HG03139 (cell line): ENCODE measurements at regions not wholly inside any gene's neighbourhood (a gene's known extent, or its start where the extent isn't known, plus 50 kb on each side); places are given as distances from the start of the nearest gene placed in this dataset.

ENCODE experiments used
- ATAC-seq: cut with Tn5 transposase; IDR thresholded peaks from one replicate; pipeline ENCODE4 v1.9.1; 2021; ENCODE audit not compliant: unreplicated experiment

GRCh38 chr3:81289676-81290075 is 471.8 kb downstream of the GBE1 start:
- ATAC-seq = no peak

DNA sequence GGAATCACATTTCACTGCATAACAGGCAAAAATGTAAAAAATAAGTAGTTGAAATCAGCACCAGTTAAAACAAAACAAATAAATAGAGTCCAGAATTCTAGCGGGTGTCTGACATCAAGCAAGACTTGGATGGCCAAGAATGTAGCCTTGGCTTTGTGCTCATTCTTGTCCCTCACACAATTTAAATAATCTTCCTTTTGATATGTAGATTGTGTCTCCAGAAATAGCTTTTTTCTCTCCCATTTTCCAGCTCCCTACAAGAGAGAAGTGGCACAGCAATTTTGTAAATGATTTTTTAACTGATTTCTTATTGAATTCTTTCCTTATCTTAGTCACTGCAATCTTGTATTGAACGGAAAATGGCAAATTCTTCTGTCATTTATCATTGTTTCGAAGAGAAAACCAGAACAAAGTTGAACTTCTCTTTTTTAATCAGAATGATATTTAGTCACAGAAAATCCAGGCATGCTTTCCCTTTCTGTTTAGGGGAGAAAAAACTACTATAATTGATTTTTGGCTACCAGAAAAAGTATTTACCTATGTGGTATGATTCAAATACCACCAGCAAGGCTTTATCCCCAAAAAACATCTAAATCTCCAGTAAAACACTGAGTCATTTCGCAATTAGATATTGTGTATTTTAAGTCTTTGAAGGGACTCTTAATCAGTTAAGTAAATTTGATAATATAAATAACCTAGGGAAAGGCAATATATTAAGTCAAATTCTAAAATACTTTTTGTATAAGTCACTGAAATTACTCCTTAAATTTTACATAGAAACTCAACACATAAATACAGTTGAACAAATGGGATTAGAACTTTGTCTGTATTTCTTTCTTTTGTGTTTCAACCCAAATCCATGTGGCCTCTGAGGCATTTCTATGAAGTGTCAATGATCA is 481.7 kb downstream of the GBE1 start:
- ATAC-seq = no peak

- ATAC-seq = no peak
Measured at GRCh38 chr3:81277853-81278252, 483.6 kb downstream of the GBE1 start.

GRCh38 chr3:81274671-81275070 is 486.8 kb downstream of the GBE1 start:
- no peak for ATAC-seq

- peak; percentile 98 for ATAC-seq
Measured at GRCh38 chr3:81270603-81271379, 490.7 kb downstream of the GBE1 start.

GRCh38 chr3:81268526-81268925 is 492.9 kb downstream of the GBE1 start:
- ATAC-seq = no peak

DNA sequence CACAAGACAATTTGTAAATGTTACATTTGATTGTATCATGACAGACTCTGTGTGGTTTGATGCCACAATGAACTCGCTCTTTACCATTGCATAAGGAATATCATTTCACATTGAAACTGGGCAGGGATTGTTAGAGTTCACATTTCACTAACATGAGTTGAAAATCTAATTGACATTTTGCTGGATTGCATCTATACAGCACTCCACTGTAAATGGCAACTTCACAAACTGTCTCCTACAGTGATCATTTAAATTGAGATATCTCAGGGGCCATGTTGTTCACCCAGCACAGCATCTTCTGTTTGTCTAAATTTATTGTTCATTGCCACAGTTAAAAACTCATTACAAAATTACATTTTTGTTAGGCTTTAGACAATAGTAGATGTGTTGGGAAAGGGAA is 499.4 kb downstream of the GBE1 start:
- ATAC-seq = no peak

- no peak for ATAC-seq
Measured at GRCh38 chr3:81255463-81255862, 506.0 kb downstream of the GBE1 start.

DNA sequence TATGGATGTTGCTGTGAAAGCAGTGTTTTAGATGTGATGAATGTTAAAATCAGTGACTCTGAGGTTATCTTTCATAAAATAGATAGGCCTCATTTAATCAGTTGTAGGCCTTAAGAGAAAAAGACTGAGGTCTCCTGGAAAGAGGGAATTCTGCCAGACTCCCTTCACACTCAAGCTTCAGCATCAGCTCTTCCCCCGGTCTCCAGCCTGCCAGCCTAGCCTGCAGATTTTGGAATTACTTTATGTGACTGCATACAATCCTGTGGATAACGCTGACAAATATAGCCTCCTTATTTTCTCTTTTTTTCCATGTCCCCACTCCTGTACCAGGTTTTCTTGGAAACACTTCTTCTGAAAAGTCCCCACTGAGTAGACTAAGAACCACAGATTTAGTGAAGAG is 510.3 kb downstream of the GBE1 start:
- ATAC-seq = no peak

DNA sequence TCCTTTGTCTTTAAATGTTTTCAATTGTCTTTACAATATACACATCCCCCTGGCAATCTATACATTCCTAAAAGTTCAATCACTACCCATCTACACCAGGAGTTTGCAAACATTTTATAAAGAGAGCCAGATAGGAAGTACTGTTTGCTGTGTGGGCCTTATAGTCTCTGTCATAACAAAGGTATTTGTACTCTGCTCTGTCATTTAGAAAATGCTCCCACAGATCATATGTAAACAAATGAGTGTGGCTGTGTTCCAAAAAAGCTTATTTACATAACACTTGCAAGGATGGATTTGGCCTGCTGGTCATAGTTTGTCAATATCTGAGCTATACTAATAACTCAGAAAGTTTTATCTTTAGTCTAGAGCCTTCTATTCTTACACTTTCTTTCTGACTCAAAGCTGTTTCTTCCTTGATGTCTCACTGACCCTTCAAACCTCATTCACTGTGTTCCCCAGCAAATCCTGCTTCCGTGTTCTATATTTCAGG is 511.9 kb downstream of the GBE1 start:
- ATAC-seq = no peak

GRCh38 chr3:81245501-81245900 is 515.9 kb downstream of the GBE1 start:
- ATAC-seq = no peak

DNA sequence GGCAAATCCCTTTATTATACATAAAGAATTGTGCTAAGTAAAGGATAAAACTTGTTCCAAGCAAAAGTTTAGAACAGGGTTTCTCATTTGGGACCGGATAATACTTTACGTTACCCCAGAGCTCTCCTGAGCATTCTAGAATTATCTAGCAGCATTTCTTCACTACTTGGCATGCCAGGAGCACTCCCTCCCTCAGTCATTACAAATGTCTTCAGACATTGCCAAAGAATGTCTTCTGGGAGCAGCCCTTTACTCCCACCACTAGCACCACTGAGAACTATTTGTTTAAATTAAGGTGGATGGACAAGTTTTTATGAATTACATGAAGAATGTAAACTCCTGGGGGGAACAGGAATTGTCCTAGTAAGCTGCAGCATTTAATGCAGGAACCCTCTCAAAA is 516.4 kb downstream of the GBE1 start:
- no peak for ATAC-seq

- no peak for ATAC-seq
Measured at GRCh38 chr3:81244231-81244630, 517.2 kb downstream of the GBE1 start.

DNA sequence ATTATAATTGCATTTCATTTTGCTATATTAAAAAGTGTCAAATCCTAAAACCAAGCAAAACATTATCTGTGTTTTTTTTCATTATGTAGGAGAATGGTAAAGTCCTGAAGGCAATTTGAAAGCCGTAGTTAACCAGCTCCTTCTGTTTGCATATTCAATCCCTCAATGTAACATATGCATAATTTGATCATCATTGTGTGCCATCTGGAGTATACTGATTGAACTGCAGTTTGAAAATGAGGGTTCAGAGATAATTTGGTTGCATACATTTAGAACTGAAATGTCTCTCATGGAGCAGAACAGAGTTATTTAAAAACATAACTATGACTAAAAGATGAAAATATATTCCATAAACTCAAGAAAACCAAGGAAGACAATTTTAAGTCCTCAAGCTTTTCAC is 518.6 kb downstream of the GBE1 start:
- ATAC-seq = no peak

DNA sequence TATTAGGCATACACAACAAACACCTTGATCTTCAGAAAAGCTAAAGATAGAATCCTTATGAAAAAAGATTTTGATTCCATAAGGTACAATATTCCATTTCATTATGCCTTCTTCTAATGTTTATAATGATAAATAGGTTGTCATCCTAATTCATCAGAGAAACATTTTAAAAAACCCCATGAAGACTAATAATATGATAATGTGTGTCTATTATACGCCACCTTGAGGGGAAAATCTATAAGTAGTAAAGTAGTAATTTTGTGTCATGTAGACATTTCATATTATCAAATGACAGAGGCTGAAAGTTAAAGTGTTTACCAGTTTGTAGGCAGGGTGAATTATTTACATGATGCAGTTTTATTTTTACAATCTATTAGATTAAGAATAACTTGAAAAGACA is 524.3 kb downstream of the GBE1 start:
- ATAC-seq = no peak

GRCh38 chr3:81218023-81218422 is 543.4 kb downstream of the GBE1 start:
- no peak for ATAC-seq

DNA sequence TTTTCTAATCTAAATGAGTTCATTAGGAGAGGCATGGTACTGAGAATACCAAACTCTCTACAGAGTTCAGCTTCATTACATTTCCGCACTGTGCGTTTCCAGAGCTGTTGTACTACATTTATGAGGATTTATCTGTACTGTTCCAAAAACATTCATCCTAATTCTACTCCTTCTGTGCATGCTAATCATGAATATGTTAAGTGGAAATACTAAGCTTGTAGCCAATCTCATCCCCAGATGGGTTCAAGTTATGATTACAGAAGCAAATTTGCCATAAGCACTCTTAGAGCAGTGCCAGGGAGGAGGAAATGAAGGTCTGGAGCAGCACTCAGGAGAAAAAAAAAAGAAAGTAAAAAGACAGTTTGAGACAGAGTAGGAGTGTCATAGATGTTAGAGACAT is 544.3 kb downstream of the GBE1 start:
- no peak for ATAC-seq

GRCh38 chr3:81216192-81216591 is 545.3 kb downstream of the GBE1 start:
- no peak for ATAC-seq

DNA sequence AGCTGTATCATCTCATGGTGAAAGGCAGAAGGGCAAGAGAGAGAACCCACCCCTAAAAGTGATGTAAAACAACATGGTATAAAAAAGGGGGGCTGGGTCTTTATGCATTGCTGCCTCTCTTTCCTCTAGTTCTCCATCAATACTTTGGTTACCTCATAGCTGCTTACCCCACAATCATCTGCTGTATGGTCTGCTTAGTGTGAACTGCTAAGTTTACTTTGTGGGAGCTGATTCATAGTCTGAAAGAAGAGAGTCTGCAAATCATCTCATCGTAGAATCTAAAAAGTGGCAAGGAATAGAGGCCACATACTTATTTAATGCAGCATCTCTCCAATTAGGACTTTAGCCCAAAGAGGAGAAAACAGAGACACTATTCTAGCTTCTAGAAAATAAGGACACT is 546.8 kb downstream of the GBE1 start:
- no peak for ATAC-seq

- ATAC-seq = no peak
Measured at GRCh38 chr3:81199587-81199986, 561.9 kb downstream of the GBE1 start.

DNA sequence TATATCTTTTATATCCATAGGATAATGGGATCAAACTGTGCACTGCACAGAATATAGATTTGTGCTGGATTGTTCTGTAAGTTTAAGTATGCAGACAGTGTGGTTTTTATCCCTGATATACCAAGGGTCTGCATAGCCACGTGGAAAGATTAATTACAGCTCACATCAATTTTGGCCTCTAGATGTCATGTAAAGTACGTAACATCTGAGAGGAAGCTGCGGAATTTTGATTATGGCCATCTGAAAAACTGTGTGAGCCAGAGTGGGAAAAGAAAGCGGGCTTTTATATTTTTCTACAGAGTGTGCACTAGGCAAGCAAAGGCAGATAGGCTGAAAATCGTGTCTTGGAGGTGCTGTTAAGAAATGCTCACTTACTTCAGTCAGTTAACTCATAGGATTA is 562.7 kb downstream of the GBE1 start:
- ATAC-seq = no peak

DNA sequence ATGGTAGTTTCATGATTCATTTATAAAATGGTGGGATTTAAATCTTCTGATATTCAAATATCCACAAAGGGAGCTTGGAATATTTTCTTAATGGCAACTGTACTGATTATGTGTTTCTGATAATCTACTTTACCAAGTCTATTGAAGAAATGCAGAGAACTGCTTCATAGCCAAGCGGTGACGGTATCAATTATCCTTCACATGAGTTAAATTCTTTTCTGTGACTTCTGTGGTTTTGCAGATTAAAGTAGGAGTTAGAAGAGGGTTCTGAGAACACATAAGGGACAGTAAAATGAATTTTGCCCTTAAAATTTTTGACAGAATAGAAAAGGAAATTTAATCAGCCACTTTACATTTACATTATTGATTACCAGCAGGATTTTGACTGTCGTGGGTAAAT is 563.2 kb downstream of the GBE1 start:
- ATAC-seq = no peak
